H9 (cell line): ENCODE measurements at regions not wholly inside any gene's neighbourhood (a gene's known extent, or its start where the extent isn't known, plus 50 kb on each side); places are given as distances from the start of the nearest gene placed in this dataset.

Source experiments
- DNase-seq: peaks from one replicate; pipeline ENCODE4 v3.0.0-alpha.2; 2017
- H2AFZ ChIP-seq: one replicate; pipeline ENCODE4 v1.6.1; 2013; ENCODE audit warnings: mild to moderate bottlenecking, low read length, control low read depth, moderate library complexity
- H2AK5ac ChIP-seq: 2 replicates; pipeline ENCODE4 v1.6.1; 2013; ENCODE audit warnings: low read length, control low read depth, mixed read lengths; ENCODE audit not compliant: insufficient read length
- H2BK120ac ChIP-seq: one replicate; pipeline ENCODE4 v1.6.1; 2013; ENCODE audit warnings: low read depth, mild to moderate bottlenecking, low read length, control low read depth, inconsistent platforms; ENCODE audit not compliant: poor library complexity, severe bottlenecking
- H2BK12ac ChIP-seq: 2 replicates; pipeline ENCODE4 v1.6.1; 2013; ENCODE audit warnings: low read length, control low read depth, mixed read lengths, low read depth; ENCODE audit not compliant: insufficient read length
- H2BK15ac ChIP-seq: 2 replicates; pipeline ENCODE4 v1.6.1; 2013; ENCODE audit warnings: low read depth, low read length, control low read depth
- H2BK20ac ChIP-seq: one replicate; pipeline ENCODE4 v1.6.1; 2013; ENCODE audit warnings: low read depth, mild to moderate bottlenecking, low read length, control low read depth, inconsistent platforms; ENCODE audit not compliant: poor library complexity, severe bottlenecking
- H2BK5ac ChIP-seq: 2 replicates; pipeline ENCODE4 v1.6.1; 2013; ENCODE audit warnings: low read length, control low read depth, mixed read lengths; ENCODE audit not compliant: insufficient read length
- H3K14ac ChIP-seq: 2 replicates; pipeline ENCODE4 v1.6.1; 2013; ENCODE audit warnings: low read length, control low read depth; ENCODE audit not compliant: insufficient read depth
- H3K18ac ChIP-seq: 2 replicates; pipeline ENCODE4 v1.6.1; 2013; ENCODE audit warnings: low read depth, mild to moderate bottlenecking, mixed read lengths, low read length, control low read depth; ENCODE audit not compliant: insufficient read length
- H3K23ac ChIP-seq: 2 replicates; pipeline ENCODE4 v1.6.1; 2013; ENCODE audit warnings: low read length, control low read depth, mixed read lengths, low read depth; ENCODE audit not compliant: insufficient read length
- H3K23me2 ChIP-seq: 2 replicates; pipeline ENCODE4 v1.6.1; 2013; ENCODE audit warnings: low read depth, mild to moderate bottlenecking, mixed read lengths, low read length, control low read depth; ENCODE audit not compliant: insufficient read length, poor library complexity, severe bottlenecking
- H3K27ac ChIP-seq: 2 replicates; pipeline ENCODE4 v1.5.1; 2013; ENCODE audit warnings: low read length, control low read depth, mixed read lengths, low read depth; ENCODE audit not compliant: insufficient read length
- H3K27me3 ChIP-seq: 2 replicates; pipeline ENCODE4 v1.6.1; 2013; ENCODE audit warnings: low read length, control low read depth, inconsistent platforms; ENCODE audit not compliant: insufficient read depth
- H3K4ac ChIP-seq: 2 replicates; pipeline ENCODE4 v1.6.1; 2013; ENCODE audit warnings: low read depth, mild to moderate bottlenecking, control low read depth, inconsistent platforms, low read length, moderate library complexity
- H3K4me1 ChIP-seq: 2 replicates; pipeline ENCODE4 v1.6.1; 2013; ENCODE audit warnings: low read length, control low read depth, inconsistent platforms; ENCODE audit not compliant: insufficient read depth
- H3K4me2 ChIP-seq: 2 replicates; pipeline ENCODE4 v1.6.1; 2013; ENCODE audit warnings: low read length, control low read depth, mixed read lengths; ENCODE audit not compliant: insufficient read length, insufficient read depth
- H3K56ac ChIP-seq: 2 replicates; pipeline ENCODE4 v1.6.1; 2013; ENCODE audit warnings: low read depth, mild to moderate bottlenecking, mixed read lengths, low read length, control low read depth; ENCODE audit not compliant: insufficient read length
- H3K79me1 ChIP-seq: 2 replicates; pipeline ENCODE4 v1.6.1; 2013; ENCODE audit warnings: low read depth, mild to moderate bottlenecking, moderate library complexity, low read length, control low read depth, inconsistent platforms; ENCODE audit not compliant: insufficient read depth, poor library complexity, severe bottlenecking
- H3K79me2 ChIP-seq: 2 replicates; pipeline ENCODE4 v1.6.1; 2013; ENCODE audit warnings: low read length, control low read depth, inconsistent platforms; ENCODE audit not compliant: insufficient read depth
- H3K9ac ChIP-seq: 2 replicates; pipeline ENCODE4 v1.6.1; 2013; ENCODE audit warnings: low read length, control low read depth, mixed read lengths; ENCODE audit not compliant: insufficient read length; ENCODE audit errors: extremely low read depth
- H3K9me3 ChIP-seq: one replicate; pipeline ENCODE4 v1.6.1; 2013; ENCODE audit warnings: low read depth, low read length, inconsistent platforms; ENCODE audit not compliant: control insufficient read depth
- H3T11ph ChIP-seq: one replicate; pipeline ENCODE4 v1.6.1; 2013; ENCODE audit warnings: mild to moderate bottlenecking, low read length, control low read depth, inconsistent platforms
- H4K20me1 ChIP-seq: one replicate; pipeline ENCODE4 v1.6.1; 2013; ENCODE audit not compliant: control insufficient read depth, insufficient read length, insufficient read depth
- H4K5ac ChIP-seq: 2 replicates; pipeline ENCODE4 v1.6.1; 2013; ENCODE audit warnings: low read depth, mild to moderate bottlenecking, mixed read lengths, low read length, control low read depth; ENCODE audit not compliant: insufficient read length
- H4K8ac ChIP-seq: replicated peaks from 2 replicates; pipeline ENCODE4 v1.6.1; 2013; ENCODE audit warnings: low read length, control low read depth, mixed read lengths, low read depth; ENCODE audit not compliant: insufficient read length
- H4K91ac ChIP-seq: 2 replicates; pipeline ENCODE4 v1.6.1; 2013; ENCODE audit warnings: low read depth, mild to moderate bottlenecking, moderate library complexity, mixed read lengths, low read length, control low read depth; ENCODE audit not compliant: insufficient read length
- H3K27ac Mint-ChIP-seq, 3 experiments: 2 replicates in 2 of 3; 3 replicates in 1 of 3; pipeline ENCODE4 v1.8.0; 2020 to 2021; ENCODE audit warnings: mixed read lengths in 3 of 3, mild to moderate bottlenecking in 1 of 3, moderate library complexity in 1 of 3
- H3K27me3 Mint-ChIP-seq: 2 replicates; pipeline ENCODE4 v1.8.0; 2021; ENCODE audit warnings: low read depth, mild to moderate bottlenecking, moderate library complexity, mixed read lengths
- H3K36me3 Mint-ChIP-seq, 3 experiments: 2 replicates in 2 of 3; 3 replicates in 1 of 3; pipeline ENCODE4 v1.8.0; 2020 to 2021; ENCODE audit warnings: low read depth in 3 of 3, mixed read lengths in 3 of 3; ENCODE audit not compliant: insufficient read depth in 1 of 3
- H3K4me1 Mint-ChIP-seq, 2 experiments: 2 replicates each; pipeline ENCODE4 v1.8.0; 2020; ENCODE audit warnings: mixed read lengths in 2 of 2
- H3K4me3 Mint-ChIP-seq, 2 experiments: 2 replicates in 1 of 2; 3 replicates in 1 of 2; pipeline ENCODE4 v1.8.0; 2020 to 2021; ENCODE audit warnings: mild to moderate bottlenecking in 2 of 2, mixed read lengths in 2 of 2, moderate library complexity in 1 of 2
- H3K9me3 Mint-ChIP-seq, 2 experiments: 2 replicates in 1 of 2; 3 replicates in 1 of 2; pipeline ENCODE4 v1.8.0; 2020; ENCODE audit warnings: mild to moderate bottlenecking in 2 of 2, mixed read lengths in 2 of 2, moderate library complexity in 1 of 2
- TF ChIP-seq, protein P1 (sequence below): fragments of 200-600 bp; sonication (generic); conservative IDR thresholded peaks from 3 replicates; pipeline ENCODE4 v1.8.0; 2021; ENCODE audit warnings: antibody characterized with exemption, mild to moderate bottlenecking

DNA sequence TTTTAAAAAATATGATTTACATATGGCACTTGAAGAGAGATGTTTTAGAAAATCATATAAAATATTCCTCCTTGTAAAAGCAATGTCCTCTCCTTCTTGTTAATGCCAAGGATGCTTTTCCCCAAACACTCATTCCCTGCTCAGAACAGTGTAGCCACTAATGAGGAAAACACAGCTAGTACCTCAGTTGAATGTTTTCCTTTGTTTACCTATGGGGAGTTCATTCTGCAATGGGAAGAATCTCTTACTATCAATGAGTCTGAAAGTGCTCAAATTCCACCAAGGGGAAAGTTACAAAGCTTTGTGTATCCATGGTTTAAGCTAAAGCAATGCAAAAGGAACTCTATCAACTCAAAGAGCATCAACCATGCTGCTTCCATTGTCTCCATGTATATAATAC is 221.9 kb upstream of the ADGRL2 start:
- no peak overlapping the region for H3K4me2 ChIP-seq
- no peaks in the 10 kb centered on the region for H3K23me2 ChIP-seq
- no peak overlapping the region for H2BK5ac ChIP-seq
- no peak overlapping the region for H4K5ac ChIP-seq
- H3K4me1 Mint-ChIP-seq = peaks cover 20 to 30% of the 10 kb centered on the region in 2 experiments
- H2BK12ac ChIP-seq = no peak overlapping the region
- no peaks in the 10 kb centered on the region for H3K9me3 ChIP-seq
- H3K27ac Mint-ChIP-seq = no peak overlapping the region; a peak in 1 of 7 replicates
- no peak overlapping the region for H4K91ac ChIP-seq
- H3K9ac ChIP-seq = no peak overlapping the region
- no peaks in the 10 kb centered on the region for H3K9me3 Mint-ChIP-seq
- no peaks in the 10 kb centered on the region for H3K27me3 ChIP-seq
- no peak for DNase-seq
- H3K27ac ChIP-seq = no peak overlapping the region
- H4K20me1 ChIP-seq = no peaks in the 10 kb centered on the region
- H3K36me3 Mint-ChIP-seq = no peaks in the 10 kb centered on the region
- no peak overlapping the region for H4K8ac ChIP-seq
- no peak overlapping the region for H3K18ac ChIP-seq
- H3K4me3 Mint-ChIP-seq = no peak overlapping the region
- H3K27me3 Mint-ChIP-seq = no peaks in the 10 kb centered on the region
- no peak overlapping the region for H3K4ac ChIP-seq
- no peak overlapping the region for H2BK15ac ChIP-seq
- no peak overlapping the region for H3K14ac ChIP-seq
- H3K4me1 ChIP-seq = no peaks in the 10 kb centered on the region
- no peak overlapping the region for H3T11ph ChIP-seq
- H2AK5ac ChIP-seq = no peak overlapping the region
- no peak overlapping the region for H2AFZ ChIP-seq
- H3K79me2 ChIP-seq = no peaks in the 10 kb centered on the region
- H3K56ac ChIP-seq = no peak overlapping the region
- no peaks in the 10 kb centered on the region for H3K79me1 ChIP-seq
- no peak overlapping the region for H2BK120ac ChIP-seq
- TF ChIP-seq, protein P1, sequence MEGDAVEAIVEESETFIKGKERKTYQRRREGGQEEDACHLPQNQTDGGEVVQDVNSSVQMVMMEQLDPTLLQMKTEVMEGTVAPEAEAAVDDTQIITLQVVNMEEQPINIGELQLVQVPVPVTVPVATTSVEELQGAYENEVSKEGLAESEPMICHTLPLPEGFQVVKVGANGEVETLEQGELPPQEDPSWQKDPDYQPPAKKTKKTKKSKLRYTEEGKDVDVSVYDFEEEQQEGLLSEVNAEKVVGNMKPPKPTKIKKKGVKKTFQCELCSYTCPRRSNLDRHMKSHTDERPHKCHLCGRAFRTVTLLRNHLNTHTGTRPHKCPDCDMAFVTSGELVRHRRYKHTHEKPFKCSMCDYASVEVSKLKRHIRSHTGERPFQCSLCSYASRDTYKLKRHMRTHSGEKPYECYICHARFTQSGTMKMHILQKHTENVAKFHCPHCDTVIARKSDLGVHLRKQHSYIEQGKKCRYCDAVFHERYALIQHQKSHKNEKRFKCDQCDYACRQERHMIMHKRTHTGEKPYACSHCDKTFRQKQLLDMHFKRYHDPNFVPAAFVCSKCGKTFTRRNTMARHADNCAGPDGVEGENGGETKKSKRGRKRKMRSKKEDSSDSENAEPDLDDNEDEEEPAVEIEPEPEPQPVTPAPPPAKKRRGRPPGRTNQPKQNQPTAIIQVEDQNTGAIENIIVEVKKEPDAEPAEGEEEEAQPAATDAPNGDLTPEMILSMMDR = no peak
- no peak overlapping the region for H2BK20ac ChIP-seq
- H3K23ac ChIP-seq = no peak overlapping the region
